SH-SY5Y (cell line): ENCODE measurements at regions not wholly inside any gene's neighbourhood (a gene's known extent, or its start where the extent isn't known, plus 50 kb on each side); places are given as distances from the start of the nearest gene placed in this dataset.

Source experiments
- GATA2 ChIP-seq: IDR thresholded peaks from 2 replicates; pipeline ENCODE4 v1.6.1; 2011; ENCODE audit warnings: mild to moderate bottlenecking, low read depth, low read length
- GATA3 ChIP-seq: IDR thresholded peaks from 2 replicates; pipeline ENCODE4 v1.6.1; 2011; ENCODE audit warnings: low read depth, mild to moderate bottlenecking, low read length, moderate library complexity

DNA sequence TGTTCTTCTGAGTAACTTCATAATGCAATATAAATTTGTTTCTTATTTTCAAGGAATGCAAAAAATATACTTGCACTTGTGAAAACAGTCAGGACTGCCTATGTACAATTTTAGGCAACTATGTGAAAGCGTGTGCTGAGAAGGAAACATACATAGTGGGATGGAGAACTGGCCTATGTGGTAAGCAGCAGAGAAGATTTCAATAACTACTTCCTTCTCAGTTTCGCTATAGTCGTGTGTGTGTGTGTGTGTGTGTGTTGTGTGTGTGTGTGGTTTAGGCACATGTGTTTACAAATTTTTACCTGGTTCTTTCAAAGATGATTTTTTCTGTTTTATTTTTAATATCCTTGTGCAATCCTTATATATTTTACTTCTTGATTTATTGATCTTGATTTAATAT, 211.8 kb downstream of the LRRK2 start:
- TF ChIP-seq GATA2 (no peak), GATA3 (no peak)
